ENCODE measurements at regions not wholly inside any gene's neighbourhood (a gene's known extent, or its start where the extent isn't known, plus 50 kb on each side); places are given as distances from the start of the nearest gene placed in this dataset.

DNA sequence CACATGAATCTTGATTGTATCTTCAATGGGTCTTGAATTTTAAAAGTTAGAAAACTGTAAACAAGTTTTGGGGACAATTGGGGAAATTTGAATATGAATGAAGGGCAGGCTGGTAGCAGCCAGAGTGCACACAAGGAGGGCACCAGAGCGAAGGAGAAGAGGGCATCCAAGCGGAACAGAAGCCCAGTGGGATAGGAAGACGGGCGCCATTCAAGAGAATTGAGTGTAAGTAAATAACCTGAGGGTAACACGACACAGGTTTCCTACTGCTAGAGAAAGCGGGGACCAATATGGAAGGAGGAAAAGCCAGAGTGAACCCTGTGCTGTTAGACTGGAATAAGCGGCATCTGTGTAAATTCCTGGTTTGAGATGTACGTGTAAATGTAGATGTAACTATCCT lies 115.1 kb upstream of the CCL2 start:
- no peak for DNase-seq (ENCODE audit: low read depth)

GRCh38 chr17:34141590-34141989 lies 113.5 kb upstream of the CCL2 start:
- DNase-seq (ENCODE audit: low read depth): no peak

DNA sequence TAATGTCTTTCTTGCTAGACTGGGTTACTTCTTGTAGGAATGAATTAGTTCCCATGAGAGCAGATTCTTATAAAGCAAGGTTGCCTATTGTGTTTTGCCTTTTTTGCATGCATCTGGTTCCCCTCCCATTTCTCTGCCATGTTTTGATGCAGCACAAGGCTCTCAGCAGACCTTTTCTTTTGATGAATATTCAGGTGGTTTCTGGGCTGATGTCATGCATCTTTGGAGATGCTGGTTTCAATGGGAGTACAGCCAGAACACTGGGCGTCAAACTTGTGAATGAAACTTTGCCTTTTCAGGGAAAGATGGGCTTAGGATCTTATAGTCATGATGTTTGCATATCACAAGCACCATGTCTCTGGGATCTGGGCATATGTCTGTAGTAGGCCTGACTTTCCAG lies 111.7 kb upstream of the CCL2 start:
- no peak for DNase-seq (ENCODE audit: low read depth)

DNA sequence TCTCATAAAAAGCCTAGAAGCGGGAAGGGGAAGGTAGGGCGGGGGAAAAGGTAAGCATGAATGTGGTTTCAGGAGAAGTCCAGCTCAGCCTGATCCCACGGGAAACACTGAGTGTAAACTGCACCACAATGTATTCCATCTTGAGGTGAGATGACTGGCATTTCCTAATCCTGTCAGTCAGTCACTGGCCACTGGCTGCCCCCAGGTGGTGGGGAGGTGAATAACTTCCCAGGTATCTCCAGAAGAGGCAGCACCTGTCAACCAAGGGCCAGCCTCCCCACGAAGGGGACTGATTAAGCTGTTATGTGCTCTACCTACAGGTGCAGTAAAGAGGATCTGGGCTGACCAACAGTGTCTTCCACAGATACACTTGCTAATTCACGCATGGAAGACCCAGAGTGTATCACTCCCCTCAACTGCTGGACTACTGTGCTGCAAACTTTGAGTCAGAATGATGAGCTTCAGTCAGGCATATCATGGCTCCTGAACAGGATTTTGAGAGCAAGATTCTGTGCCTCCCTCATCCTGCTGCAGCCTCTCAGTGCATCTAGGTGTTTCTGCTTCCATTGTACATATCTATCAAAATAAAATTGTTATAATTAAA lies 108.5 kb upstream of the CCL2 start:
- DNase-seq (ENCODE audit: low read depth): no peak

DNA sequence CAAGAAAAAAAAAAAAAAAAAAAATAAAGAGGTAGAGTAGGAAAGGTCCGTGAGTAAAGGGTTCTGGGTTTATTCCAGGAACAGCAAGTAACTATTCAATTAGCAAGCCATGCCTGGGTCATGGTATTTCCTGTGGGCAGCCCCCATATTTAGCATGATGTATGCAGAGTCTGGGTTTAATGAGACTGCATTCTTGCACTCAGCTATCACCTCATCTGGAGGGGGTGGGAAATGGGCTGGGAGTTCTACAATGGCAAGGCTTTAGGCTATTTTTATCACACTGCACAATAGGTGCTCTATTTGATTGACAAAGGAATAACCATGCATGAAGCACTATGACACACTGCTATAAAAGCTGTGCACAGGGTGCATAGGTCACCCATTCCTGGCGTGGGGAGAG lies 104.0 kb upstream of the CCL2 start:
- DNase-seq (ENCODE audit: low read depth): no peak

DNA sequence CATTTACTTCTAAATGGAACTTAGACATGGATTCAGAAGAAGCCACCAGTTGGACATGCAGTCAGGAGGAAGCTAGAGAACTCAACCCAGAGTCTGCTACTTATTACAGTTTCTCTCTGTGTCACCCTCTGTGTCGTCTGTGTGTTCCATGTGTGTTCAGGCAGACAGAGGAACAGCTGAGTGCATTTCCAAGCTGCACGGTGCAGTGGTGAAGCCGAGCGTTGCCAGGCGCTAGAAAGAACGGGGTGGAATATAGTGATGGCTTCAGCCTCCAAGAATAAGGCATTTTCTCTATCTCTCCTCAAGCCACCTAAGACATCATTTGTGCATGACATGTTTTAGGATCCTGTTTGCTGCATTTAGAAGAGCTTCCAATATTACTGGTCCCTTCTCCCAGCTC lies 101.1 kb upstream of the CCL2 start:
- DNase-seq (ENCODE audit: low read depth): no peak

GRCh38 chr17:34154961-34155730 lies 99.9 kb upstream of the CCL2 start:
- no peak for DNase-seq (ENCODE audit: low read depth)

DNA sequence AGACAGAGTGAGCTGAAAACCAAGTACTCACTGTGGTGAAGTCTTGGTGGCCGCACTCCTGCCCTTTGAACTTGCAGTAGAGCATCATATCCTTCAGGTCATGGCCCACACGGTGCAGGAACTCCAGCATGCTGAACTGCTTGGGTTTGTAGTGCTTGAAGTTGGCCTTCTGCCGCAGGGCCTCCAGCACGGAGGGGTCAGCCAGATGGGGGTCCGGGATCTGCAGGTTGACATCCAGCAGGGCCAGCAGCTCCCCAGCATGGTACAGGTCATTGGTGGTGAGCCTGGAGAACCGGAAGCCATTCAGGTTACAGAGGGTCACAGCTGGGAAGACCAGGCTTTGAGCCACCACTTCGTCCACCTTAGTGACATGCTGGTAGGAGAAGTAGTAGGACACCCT lies 99.1 kb upstream of the CCL2 start:
- DNase-seq (ENCODE audit: low read depth): no peak

DNA sequence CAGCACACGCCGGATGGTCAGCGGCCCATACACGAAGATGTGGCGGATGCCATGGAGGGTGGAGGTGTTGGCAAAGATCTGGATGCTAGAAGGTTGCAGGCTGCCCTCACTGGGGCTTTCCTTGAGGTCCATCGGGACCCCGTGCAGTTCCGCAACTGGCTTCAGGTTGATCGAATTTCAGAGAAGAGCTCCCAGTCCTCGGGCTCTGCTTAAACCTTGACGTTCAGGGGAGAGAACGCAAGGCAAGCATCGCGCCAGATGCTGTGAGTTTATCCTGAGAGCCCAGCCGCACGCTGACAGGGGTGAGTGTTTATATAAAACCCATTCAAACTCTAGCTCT lies 98.7 kb upstream of the CCL2 start:
- no peak for DNase-seq (ENCODE audit: low read depth)

DNA sequence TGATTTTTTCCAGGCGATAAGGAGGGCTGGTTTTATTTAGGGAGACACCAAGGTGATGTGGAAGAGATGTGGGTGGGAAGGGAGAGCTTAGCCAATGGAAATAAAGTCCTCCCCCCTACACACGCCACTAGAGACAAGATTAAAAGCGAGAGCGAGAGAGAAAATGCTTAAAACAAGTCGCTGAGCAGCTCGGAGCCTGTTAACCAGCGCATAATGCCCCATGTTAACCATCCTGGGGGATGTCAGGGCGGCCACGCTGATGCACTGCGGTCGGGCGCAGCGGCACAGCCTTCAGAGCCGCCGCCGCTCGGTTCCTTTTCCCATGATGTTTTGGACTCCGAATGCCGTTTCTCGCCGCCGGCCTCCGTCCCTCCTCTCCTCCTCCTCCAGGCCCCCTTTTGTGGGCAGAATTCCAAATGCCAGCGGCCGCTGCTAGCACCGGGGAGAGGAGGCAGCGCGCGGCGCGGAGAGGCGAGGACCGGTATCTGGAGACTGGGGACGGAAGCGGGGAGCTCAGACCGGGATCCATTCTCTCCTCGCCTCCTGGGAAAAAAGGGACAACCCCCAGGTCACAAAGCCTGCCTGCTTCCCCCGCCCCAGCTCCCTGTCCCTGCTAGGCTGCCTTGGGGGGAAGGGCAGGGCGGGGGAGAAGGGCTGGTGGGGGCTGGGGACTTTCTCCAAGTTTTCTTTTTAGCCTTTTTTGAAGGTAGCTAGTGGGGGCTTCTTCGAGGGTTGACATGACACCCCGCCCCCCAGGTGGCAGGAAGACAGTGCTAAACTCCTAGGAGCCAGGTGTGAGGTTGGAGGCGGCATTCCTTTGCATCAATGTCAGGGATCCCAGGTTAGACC lies 98.1 kb upstream of the CCL2 start:
- DNase-seq (ENCODE audit: low read depth): no peak

- no peak for DNase-seq (ENCODE audit: low read depth)
These were observed 93.4 kb upstream of the CCL2 start for GRCh38 chr17:34161690-34162089.

- no peak for DNase-seq (ENCODE audit: low read depth)
These were observed 92.0 kb upstream of the CCL2 start for GRCh38 chr17:34163123-34163522.

DNA sequence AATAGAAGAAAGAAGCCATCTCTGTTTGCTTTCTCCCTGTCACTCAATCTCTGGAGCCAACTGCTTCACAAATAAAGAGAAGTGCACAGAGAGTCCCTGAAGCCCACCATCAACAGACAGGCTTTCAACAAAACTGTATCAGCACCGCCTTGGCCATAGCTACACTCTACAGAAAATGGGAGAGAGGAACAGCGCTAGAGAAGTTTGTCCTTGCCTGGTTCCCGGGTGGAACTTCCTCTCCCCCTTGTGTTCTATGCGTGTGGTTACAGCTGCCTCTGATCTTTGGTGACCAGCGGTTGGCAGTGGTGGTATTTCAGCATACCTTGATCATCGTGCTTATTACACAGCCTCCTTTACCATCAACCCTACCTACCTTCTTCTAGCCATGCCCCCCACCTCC lies 91.4 kb upstream of the CCL2 start:
- no peak for DNase-seq (ENCODE audit: low read depth)

- DNase-seq (ENCODE audit: low read depth): no peak
These were observed 90.2 kb upstream of the CCL2 start for GRCh38 chr17:34164837-34165236.

DNA sequence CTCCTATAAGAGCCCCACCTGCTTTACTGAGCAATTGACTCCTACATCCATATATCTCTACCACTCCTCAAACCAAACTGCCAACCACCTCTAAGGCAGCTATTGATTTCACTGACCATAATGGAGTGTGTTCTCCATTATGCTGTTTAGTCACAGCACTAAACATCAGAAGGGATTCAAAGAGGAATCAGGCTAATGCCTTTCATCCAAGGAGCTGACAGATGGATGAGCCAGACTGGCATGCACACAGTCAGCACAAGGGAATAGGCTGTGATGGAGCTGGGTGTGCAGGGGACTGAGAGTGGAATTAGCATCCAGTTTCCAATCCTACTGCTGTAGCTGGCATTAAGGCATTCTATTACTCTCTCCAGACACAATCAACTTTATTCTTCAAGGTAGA lies 88.7 kb upstream of the CCL2 start:
- no peak for DNase-seq (ENCODE audit: low read depth)

DNA sequence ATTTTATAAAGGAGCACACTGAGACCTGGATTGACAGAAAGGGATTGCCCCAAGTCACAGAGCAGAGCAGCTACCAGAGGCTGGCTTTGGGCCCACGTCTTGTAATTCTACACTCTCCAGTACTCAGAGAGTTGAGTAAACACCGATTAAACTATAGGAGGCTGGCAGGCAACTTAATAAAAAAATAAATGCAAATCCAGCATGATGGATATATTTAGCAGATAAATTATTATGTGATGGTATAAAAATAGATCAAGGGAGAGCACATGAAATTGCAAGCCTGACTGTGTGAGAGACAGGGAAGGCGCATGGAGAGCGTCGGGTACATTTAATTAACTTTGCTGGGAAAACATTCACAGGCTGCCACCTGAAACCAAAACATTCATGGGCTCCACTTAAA lies 87.7 kb upstream of the CCL2 start:
- DNase-seq (ENCODE audit: low read depth): no peak

DNA sequence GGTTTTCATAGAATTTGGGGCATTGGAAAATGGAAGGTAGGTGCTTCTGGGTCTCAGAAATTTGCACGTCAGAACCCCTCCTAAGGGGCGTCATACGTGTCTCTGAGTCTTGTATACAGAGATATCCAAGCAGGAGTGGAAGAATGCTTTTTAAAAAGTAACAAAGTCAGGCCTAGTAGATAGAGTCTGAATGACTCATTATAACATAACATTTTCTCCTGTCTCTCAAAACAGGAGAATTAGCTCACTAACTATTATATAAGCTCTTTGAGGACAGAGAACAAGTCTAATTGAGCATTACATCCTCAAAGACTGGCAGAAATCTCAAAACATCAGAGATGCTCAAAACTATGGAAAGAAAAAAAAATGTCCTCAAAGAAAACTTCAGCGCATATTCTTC lies 86.1 kb upstream of the CCL2 start:
- no peak for DNase-seq (ENCODE audit: low read depth)

DNA sequence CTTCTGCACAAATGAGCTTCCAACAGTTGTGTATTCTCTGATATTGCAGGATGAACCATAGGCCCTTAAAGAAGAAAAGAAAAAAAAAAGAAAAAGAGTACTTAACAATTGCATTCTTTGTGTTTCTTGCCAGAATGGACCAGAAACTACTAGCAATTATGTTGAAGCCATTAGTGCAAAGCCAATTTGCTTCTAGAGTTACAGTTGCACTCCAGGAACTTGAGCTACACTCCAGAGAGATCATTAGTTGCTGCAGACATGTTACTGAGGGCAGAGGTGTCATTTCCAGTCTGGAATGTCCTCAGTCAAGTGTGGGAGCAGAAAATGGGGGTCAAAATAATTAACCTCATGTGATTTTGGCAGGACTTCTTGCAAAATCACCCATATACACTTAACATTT lies 85.6 kb upstream of the CCL2 start:
- DNase-seq (ENCODE audit: low read depth): no peak

DNA sequence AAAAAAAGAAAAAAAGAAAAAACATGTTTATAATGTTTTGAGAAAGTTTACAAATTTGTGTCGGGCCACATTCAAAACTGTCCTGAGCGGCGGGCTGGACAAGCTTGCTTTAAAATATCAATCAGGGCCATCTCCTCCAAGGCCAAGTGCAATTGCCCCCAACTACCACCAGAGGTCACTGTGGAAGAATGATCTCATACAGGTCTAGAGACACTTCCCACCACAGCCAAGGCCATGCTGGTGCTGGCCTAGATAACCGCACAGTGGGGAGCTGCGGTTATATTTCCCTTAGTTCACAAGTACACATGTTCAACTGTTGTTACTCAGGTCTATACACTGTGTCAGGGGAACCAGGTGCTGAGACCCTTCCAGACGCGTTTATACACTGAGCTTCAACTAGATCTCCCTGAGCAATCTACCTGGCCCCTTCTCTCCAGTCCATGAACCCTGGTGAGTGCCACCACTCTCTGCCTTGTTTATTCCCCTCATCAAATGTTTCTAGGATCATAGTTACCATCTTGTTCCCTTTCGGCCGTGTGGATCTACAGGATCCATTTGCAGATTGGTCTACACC lies 83.8 kb upstream of the CCL2 start:
- no peak for DNase-seq (ENCODE audit: low read depth)

GRCh38 chr17:34172390-34172918 lies 82.6 kb upstream of the CCL2 start:
- no peak for DNase-seq (ENCODE audit: low read depth)

DNA sequence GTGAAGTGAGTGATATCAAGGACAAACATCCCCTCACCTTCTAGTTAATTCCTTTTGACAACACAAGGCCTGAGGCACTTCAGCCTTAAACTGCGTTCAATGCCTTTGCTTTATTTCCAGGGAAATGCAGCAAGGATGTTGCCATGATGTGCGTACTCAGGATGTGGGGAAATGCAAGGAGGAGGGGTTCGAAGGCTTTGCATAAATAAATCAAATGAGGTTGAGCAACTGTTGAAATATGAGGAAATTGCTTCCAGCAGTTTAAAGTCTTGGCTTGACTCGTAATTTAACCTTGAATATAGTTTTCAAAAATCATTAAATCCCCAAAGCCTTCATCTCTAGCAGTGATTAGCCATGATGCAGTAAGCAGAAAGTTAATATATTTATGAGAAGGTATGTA lies 81.8 kb upstream of the CCL2 start:
- DNase-seq (ENCODE audit: low read depth): no peak

GRCh38 chr17:34174496-34174895 lies 80.6 kb upstream of the CCL2 start:
- DNase-seq (ENCODE audit: low read depth): no peak

DNA sequence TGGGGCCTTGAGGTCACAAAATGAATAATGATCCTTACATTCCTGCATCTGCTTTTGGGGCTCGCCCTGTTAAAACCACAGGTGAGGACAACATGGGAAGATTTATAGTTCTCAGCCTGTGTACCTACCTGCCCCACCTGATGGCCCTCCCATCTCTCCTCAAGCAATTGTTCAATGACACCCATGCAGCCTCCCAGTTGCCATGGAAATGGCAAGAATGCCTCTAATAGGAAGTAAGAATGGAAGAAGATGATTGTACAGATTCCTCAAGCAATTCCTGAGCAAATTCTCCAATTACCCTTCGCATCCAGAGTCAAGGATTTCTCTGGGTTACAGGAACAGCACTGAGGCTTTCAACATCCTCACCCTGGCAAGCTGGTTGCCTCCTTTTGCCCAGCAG lies 78.6 kb upstream of the CCL2 start:
- DNase-seq (ENCODE audit: low read depth): no peak

Data from T-helper 22 cell (primary cell).